GM21619 (cell line): ENCODE measurements at regions not wholly inside any gene's neighbourhood (a gene's known extent, or its start where the extent isn't known, plus 50 kb on each side); places are given as distances from the start of the nearest gene placed in this dataset.

Experiments
- ATAC-seq: cut with Tn5 transposase; IDR thresholded peaks from one replicate; pipeline ENCODE4 v1.9.1; 2021; ENCODE audit not compliant: unreplicated experiment

DNA sequence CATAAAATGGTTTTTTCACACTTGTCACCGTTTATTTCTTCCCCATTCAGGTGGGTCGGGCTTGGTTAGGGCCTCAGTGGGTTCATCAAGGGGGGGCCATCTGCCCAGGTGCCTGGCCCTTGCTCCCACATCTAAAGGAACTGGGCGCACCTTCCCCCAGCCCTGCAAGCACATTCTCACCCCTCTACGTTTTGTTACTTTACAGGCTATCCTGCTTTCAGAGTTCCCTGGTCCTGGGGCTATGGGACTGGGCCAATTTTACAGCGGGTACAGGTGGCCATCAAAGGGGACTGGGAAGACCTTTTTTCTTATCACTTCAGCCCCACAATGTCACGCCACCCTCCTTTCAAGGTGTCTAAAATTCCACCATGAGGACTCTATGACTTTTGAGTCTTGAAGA is 71.8 kb upstream of the HAAO start:
- ATAC-seq: no peak

DNA sequence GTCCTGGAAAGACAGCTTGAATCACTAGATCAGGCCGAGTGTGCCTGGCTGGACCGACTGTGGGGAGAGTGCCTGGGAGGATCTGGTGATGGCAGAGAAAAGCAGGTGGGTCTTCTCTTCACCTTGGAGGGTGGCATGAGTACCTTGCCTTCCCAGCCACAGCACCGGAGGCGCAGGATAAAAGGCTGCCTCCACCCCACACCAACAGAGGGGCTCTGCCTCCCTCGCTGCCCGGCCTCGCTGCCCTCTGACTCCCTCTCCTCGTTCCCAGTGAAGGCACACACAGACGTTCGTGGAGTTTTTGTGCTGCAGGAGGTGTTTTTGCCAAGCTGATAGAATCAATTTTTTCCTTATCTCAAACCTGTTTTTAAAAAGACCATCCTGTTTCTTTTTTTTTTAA is 71.4 kb upstream of the HAAO start:
- ATAC-seq: no peak

DNA sequence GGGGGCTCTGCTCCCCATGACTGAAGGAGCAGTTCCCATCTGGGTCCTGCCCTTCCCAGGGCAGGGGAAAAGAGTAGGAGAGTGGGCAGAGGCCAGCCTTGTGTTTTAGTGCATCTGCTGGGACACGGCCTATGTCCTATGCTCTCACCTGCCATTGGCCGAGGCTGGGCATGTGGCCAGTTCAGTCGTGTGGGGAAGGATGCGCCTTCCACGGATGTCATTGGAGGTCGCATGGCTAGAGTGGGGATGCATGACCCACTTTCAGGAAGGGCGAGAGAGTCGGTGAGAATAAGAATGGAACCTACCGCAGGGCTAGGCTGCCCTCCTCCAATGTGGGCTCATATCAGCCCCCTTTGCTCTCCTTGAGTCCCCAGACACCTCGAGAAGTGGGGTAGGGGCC is 70.9 kb upstream of the HAAO start:
- ATAC-seq: no peak

DNA sequence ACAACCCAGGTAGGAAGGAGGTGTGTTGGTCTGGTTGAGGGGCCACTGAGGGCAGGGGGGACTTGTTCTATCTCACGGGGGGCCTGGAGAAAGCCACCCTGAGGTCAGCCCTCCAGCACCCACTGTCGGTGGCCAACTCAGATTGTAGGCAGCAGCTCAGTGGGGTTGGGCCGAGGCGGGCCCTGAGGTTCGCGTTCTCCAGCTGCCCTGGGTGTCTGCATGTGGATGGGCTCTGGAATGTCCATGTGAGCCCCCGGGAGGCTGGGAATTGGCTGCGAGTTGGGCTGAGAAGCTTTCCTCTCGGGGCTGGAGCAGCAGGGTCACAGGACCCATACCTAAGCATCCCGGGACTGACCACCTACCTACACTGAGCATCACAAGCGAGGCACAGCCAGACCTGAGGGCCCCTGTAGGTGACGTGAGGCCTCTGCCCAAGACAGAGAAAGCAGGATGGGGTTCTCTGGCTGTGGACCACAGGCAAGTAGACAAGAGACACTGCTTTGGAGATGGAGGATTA is 70.3 kb upstream of the HAAO start:
- ATAC-seq: no peak

DNA sequence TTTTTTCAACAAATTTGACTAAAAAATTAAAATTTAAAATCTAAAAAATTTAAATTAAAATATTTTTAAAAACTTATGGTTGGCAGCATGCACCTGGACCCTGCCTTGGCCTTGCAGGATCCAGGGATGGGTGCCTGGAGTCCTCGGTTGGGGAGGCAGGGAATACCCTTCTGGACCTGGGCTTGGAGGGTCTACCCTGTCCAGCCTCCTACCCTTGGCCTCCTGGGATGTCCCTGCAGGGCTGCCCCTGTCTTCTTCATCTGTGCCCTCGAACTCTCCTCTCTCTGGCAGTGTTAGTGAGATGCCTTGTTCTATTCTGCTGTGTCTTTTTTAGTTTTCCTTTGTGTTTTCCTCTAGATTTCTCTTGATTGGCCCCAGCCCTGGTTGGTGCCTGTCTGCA is 68.9 kb upstream of the HAAO start:
- ATAC-seq: no peak

DNA sequence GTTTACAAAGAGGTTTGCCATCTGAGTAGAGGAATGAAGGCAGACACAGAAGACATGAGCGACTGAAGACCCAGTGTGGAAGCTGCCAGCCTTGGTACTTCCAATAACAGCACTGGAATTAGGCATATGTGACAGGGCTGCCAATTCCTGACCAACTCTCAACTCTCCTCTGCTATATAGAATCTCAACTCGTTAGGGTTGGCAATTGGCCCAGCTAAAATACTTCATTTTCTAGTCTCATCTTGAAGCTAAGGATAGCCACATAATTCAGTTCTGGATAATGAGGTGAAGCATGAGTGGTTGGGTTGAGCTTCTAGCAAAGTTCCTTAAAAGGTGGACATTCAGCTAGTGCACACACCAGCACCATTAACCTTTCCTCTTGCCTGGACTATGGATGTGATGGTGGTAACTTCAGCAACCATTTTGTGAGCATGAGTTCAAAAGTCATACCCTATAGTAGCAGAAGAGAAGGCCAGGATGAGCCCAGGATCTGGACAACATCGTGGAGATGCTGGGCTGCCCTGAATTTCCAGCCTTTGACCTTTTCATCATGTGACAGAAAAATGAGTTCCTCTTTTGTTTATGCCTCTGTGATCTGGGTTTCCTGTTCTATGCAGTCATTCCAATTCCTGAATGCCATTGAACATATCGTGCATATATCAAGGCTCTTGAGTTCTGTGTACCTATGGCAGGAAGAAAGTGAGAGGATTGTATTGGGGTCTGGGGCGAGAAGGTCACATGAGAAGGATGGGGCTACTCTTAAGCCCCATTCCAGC is 68.1 kb upstream of the HAAO start:
- ATAC-seq: no peak

DNA sequence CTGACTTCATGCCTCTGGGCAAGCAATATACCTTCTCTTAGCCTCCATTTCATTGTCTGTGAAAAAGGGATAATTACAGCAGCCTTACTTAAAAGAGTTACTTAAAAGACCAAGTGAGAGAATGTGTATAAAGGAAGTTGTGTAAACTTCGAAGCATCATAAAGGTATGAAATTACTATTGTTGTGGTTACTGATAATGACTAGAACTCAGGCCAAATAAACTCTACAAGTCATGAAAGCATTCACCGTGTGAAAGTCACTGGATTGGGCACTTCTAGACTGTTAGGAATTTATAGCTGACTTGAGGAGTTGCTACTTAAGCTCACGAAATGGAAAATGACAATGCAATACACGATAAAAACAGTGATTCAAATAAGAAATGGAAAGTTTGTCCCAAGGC is 67.4 kb upstream of the HAAO start:
- ATAC-seq: no peak

DNA sequence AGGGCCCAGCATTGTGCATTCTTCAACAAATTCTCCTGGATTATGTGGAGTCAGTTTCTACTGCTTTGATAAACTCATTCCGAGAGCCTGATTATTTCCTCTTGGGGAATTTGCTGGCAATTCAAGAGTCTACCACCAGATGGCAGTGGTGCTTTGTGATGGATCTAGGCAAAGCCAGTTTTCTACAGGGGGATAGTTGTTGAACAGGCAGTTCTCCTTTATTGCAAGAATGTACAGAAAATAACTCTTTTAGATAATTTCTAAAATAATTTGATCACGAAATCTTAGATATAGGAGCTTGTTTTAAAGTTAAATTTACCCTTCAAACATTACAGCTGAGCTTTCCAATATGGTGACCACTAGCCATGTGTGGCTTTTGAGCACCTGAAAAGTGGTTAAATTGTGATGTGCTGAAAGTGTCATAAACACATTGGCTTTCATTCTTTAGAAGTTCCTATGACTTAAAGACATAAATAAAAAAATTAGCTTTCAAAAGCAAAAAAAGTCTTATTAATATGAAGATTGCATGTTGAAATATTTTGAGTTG is 66.7 kb upstream of the HAAO start:
- no peak for ATAC-seq

DNA sequence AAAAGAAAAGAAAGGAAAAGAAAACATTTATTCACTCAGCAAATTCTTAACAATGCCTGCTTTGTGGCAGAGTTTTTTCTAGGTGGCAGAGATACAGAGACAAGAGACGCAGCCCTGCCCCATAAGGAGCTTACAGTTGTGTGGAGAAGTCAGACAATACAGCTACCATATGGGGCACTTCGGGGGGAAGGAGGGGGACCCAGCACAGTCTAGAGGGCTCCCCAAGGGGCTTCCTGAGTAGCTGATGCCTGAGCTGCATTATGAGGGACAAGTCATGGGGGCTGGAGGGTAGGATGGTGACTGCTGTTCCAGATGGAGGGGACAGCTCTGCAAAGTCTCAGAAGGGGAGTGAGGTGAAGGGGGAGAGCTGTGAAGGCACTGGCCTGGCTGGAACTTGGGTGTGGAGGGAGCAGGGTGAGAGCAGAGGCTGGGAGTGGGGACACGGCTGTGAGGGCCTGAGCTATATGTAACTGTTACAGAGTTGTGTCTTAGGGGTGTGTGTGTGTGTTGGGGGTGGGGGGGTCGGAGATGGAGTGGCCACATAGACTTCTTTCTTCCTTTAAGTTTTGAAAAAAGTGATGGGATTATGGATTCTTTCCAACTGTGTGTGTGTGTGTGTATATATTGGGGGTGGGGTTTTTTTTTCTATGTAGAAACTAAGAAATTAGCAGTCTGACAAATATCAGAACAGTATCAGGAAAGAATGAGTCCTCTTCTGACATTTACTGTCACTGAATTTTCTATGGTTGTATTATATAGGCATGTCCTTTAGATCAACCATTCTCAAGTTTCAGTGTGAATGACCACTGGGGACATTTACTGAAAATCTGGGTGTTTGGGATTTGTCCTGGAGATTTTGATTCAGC is 66.0 kb upstream of the HAAO start:
- ATAC-seq: no peak

DNA sequence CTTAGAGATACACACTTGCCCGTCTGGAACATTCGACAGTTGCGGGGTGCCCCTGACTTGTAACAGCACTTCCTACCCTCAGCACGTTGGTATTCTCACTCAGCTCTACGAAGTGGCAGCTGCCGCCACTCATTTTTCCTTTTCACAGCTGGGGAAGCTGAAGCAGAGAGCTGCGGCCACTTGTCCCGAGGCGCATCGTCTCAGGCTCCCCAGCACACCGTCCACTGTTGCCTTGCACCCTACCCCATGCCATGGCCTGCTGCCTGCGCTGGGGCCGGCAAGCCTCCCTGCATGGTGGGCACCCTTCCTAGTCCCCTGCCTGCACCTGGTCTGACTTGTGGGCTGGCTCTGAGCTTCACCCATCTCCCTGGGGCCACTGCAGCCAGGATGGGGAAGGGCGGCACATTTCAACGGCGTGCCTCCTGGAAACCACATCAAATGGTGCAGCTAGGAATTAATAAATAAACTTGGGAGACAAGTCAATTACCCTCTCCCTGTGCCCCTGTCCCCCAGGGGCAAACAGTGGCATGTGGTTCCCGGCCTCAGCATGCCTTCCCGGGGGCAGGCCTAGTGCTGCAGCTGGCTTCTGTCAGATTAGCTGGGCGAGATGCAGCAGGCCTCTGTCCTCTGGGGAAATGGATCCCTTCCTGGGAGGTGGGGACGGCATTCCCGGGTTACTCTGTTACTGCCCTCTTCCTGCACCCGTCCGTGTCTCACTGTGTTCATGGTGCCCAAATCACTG is 64.7 kb upstream of the HAAO start:
- no peak for ATAC-seq

DNA sequence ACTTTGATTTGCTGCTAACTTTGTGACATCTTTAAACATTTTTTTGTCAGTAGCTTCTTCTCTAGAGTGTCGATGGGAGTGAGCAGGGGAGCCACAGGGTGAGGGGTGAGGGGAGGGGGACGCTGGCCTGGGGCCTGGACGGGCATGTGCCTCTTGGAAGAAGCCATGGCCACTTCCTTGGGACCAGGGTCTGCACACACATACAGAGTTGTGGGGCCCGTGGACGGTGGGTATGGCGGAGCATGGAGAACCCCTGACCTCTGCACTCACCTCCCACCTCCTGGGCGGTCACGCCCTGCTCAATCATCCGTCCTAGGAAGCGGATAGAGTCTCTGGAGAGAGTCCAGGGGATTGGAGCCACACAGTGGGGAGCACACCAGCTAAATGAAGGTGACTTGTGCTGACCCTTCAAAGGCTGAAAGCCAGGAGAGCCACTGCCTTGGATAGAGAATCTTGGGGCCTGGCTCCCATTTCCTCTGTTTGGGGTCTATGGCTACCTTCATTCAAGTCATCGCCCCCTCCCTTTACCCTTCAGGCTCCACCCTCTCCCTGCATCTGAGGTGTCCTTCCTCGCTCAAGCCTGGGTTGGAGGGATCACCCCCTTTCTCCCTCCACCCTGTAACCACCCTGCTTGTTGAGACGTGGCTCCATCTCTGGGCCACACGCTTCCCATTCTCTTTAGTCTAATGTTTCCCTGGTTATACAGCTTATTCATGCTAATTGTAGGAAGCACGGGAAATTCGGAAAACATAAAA is 63.9 kb upstream of the HAAO start:
- no peak for ATAC-seq

DNA sequence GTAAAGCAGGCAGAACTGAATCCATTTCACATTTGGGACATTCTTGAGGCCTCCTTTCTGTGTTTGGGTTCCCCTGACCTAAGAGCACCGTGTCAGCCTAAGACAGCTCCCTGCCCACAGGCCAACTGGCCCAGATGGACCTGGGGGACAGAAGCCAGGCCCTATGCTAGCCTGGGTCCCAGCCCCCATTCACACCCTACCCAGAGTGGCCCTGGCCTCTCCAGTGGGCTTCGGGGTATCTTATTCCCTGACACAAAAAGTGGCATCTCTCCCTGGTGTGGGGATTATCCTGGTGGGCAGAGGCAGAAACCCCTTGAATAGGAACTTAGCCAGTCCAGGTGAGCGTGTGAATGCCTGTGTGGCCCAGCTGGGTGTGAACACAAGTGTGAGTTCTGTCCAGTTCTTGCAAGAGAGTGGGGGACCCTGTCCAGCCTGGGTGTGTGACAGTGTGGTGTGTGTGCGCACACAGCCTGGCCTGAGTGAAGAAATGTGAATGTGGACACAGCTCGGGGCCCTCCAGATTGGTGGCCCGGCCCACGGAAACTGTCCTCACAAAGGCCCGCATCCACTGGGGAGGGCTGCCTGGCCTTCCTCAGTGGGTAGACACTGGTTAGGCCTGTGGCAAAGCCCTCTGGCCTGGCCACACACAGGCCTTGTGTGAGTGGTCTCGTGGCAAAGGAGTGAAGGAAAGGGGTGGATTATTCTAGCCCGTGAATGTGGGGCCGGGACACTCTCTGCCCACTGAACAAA is 63.0 kb upstream of the HAAO start:
- ATAC-seq: no peak

DNA sequence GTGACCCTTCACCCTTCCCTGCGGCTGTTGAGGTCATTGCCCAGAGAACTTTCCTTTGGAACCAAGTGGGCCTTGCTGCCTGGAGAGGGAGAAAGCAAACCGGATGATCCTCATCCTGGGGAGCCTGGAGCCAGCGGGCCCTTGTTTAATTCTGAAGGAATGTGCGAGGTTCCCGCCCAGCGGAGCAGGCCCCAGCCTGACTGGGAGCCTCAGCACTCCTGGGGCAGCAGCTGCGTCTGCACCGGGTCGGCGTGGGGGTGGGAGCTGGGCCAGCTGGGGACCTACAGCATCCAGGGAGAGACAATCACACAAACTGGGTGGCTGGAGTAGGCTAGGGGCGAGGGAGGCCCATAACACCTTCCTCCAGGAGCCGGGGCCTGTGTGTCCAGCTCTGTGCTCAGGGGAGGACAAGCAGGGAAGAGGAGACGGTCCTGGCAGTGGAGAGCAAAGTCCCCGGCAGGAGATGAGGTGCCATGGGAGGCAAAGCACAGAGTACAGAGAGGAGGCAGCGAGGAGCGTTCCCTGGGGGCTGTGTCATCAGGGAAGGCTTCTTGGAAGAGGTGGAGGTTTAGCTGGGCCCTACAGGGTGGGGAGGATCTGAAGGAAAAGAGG is 61.9 kb upstream of the HAAO start:
- ATAC-seq: no peak

DNA sequence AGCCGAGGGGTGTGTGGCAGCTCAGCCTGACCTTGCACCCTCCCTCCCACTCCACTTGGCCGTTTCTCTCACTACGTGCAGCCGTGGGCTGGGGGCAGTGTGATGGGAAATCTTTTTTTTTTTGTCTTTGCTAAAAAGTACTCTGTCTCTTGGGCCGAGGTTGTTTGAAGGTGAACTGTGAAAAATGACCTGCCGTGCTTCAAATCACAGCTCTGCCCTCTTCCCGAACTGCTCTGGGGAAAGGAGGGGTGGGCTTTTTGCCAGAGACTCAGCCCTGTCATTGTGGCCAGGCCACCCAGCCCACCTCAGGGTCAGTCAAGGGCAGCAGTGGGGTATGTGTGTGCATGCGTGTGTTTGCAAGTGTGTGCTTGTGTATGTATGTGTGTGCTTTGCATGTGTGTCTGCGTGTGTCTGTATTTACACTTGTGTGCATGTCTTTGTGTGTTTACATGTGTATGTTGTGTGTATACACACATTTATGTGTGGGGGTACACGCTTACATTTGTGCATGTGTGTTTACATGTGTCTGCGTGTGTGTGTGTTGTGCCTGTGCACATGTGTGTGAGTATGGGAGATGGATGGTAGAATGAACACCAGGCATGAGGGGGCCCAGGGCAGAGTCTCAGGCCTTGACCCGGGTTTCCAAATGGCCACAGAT is 61.3 kb upstream of the HAAO start:
- ATAC-seq: no peak

DNA sequence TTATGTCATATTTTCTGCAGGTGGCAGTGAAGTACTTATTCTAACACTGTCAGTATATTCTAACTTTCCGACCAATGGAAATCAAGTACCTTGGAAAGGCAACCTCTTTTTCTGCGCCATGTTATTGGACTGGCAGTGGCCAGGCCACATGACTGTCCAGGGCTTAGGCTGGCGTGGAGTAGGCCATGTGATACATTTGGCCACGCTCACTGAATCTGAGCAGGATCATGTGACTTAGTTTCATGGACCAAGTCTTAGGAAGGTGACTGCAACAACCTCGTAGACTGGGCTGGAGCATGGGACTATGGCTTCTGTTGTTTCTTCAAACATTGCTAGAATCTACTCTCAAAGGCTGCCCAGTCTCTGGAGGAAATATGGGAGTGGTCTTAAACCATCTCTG is 60.4 kb upstream of the HAAO start:
- no peak for ATAC-seq

DNA sequence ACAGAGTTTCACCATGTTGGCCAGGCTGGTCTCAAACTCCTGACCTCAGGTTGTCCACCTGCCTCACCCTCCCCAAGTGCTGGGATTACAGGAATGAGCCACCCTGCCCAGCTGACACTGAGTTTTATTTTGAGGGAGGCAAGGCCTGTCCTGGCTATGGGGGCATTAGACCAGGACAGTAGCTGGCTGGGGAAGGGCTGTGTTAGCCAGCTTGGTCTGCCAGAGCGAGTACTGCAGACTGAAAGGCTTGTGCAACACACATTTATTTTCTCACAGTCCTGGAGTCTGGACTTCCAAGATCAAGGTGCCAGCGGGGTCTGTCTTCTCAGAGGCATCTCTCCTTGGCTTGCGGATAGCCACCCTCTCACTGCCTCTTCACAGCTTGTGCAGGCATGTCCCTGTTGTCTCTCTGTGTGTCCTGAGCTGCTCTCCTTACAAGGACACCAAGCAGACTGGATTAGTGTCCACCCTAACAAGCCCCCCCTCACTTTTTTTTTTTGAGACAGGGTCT is 59.4 kb upstream of the HAAO start:
- no peak for ATAC-seq

DNA sequence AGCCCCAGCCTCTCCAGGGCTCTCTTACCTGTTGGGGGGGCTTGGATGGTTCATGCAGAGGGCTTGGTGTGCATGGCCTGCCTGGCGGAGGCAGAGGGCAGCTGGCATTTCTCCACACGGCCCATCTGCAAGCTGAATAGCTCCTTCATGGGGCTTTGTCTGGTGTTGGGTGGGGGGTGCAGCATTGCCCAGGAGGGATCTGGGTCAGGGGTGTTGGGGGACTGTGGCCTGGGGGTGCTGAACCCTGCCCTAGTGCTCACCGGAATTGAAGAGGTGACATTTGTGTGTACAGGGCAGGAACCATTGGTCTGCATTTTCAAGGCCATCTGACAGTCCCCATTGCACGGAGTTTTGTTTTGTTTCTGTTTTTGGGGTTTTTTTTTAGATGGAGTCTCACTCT is 58.8 kb upstream of the HAAO start:
- ATAC-seq: no peak

DNA sequence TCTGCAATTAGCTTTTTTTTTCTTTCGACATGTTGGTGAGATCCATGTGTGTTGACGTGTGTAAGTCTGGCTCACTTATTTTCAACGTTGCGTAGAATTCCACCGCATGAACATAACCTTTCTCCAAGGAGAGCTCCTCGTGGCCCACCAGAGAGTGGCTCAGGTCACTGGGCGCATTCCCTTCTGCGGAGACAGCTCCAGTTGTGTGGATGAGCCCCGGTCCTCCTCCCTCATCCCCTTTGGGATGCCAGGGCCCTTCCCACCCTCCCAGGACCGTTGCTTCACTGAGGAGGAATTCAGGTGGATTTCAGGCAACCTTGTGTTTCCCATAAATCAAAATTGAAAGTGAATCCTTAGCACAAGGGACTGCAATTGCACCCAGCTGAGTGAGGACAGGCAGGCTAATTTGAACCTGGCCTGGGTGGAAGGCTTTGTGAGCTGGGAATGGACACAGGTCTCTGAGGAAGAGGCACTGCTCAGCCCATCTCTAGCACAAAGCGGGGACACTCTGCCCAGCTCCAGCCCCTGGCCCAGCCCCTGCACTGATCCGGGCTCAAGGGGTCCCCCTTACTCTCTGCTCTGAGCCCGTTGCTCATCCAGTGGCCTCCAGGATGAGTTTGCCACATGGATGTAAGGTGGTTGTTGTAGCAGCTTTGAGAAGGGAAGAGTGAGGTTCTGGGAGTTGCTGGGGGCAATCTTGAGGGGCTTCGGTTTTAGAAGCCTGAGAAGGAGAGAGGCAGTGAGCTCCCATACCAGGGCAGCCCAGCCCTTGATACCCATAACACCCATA is 57.8 kb upstream of the HAAO start:
- no peak for ATAC-seq
